GM21423 (cell line): ENCODE measurements at regions not wholly inside any gene's neighbourhood (a gene's known extent, or its start where the extent isn't known, plus 50 kb on each side); places are given as distances from the start of the nearest gene placed in this dataset.

Experiments
- ATAC-seq: cut with Tn5 transposase; IDR thresholded peaks from one replicate; pipeline ENCODE4 v1.9.1; 2021; ENCODE audit warnings: mild to moderate bottlenecking, moderate library complexity; ENCODE audit not compliant: unreplicated experiment

DNA sequence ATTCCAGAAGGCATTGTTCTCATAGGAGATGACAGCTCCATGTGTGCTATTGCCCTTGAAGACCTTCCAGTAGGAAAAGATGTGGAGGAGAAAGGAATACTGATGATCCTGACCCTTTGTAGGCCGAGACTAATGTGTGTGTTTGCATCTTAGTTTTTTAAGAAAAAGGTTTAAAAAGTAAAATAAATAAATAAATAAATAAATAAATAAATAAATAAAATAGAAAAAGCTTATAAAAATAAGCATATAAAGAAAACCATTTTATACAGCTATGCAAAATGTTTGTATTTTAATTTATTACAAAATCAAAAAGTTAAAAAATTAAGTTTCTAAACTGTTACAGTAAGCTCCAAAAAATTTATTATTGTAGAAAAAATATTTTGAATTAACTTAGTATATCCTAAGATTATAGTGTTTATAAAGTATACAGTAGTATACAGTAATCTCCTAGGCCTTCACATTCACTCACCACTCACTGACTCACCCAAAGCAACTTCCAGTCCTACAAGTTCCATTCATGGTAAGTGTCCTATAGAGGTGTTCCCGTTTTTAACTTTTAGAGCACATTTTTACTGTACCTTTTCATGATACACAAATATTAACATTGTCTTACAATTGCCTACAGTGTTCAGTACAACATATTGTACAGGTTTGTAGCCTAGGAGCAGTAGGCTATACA, 435.2 kb upstream of the SEMA3A start:
- no peak for ATAC-seq

- ATAC-seq: no peak
Measured at GRCh38 chr7:84629216-84629615, 434.6 kb upstream of the SEMA3A start.

DNA sequence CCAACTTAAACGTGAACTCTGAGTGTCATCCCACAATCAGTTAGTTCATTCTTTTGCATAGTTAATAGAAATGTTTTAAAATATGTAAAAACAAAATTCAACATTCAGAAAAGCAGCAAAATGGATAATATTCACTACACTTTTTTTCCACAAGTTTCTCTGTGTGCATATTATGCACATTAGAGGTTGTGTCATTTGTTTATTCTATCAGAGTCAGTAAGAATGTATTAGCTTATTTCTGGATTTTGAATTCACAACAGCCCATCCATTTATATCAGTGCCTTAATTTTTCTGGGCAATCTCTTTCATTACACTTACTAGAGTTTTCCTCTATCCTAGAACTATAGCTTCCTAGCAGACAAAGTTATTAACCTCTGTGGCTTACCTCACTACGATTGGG, 432.7 kb upstream of the SEMA3A start:
- no peak for ATAC-seq

- ATAC-seq: no peak
Measured at GRCh38 chr7:84624927-84625326, 430.3 kb upstream of the SEMA3A start.

- ATAC-seq: no peak
Measured at GRCh38 chr7:84624527-84624926, 429.9 kb upstream of the SEMA3A start.

DNA sequence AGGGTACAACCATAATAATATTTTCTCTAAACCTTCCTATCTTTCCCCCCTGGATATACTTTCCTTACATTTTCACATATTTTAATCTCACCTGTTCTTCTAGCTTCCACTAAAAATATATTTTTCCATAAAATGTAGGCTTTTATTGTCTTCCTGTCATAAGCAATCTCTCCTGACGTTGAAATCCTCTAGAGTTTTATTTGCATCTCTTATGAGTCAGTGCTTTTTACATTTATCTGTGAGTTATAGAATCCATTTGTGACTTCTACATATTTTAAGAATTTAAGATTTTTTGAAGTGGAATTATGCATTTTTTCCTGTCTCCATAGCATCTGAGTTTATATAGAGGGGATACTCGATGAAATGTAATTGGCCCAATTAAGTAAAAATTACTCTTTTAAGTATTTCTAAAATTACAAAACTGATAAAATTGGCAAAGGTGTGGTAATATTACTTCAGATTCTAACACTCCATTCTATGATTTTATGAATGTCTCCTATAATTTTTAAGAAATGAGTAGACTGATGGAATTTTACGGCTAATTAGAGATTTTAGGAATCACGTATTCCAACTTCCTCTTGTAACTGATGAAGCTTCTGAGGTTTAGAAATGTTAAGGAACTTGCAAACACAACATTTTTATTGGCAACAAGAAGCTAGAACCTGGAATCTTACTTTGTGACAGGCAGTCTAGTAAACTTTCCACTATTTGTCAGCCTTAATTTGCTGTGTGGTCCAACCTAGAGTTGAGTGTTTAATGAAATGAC, 422.9 kb upstream of the SEMA3A start:
- ATAC-seq: no peak

GRCh38 chr7:84614821-84615501, 420.4 kb upstream of the SEMA3A start:
- ATAC-seq: no peak

- ATAC-seq: no peak
Measured at GRCh38 chr7:84612981-84613681, 418.5 kb upstream of the SEMA3A start.

GRCh38 chr7:84611391-84611790, 416.8 kb upstream of the SEMA3A start:
- no peak for ATAC-seq

- no peak for ATAC-seq
Measured at GRCh38 chr7:84610390-84610789, 415.8 kb upstream of the SEMA3A start.

DNA sequence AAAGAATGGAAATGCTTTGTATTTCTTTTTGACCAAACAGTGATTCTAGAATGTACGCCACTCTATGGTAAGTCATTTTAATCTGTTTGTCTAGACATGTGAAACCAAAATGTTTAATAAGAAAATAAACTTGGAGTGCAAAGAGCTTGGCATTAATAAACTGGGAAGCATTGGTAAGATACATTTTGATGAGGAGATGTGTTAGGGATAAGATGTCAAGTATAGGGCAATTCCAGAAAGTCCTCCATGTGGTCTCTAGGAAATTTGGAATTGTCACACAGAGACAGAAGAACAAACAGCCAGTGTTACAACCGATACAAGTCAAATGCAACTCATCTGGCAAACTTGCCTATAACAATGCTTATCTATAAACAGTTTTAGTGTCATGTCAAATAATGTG, 410.7 kb upstream of the SEMA3A start:
- ATAC-seq: no peak

DNA sequence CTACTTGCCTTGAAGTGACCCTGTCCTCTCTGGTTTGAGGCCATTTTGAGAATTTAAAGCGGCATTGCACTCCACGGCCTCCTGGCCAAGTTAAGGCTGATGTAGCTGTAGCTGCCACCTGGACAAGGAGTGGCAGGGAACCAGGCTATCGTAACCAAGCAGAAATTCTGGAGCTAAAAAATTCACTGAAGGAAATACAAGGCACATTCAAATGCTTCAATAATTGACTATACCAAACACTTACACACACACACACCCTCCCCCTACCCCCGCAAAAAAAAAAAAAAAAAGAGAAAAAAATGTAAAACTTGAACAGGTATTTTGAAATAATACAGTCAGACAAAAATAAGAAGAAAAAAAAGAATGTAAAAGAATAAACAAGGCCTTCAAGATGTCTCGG, 409.0 kb upstream of the SEMA3A start:
- no peak for ATAC-seq

- no peak for ATAC-seq
Measured at GRCh38 chr7:84595026-84595425, 400.4 kb upstream of the SEMA3A start.

DNA sequence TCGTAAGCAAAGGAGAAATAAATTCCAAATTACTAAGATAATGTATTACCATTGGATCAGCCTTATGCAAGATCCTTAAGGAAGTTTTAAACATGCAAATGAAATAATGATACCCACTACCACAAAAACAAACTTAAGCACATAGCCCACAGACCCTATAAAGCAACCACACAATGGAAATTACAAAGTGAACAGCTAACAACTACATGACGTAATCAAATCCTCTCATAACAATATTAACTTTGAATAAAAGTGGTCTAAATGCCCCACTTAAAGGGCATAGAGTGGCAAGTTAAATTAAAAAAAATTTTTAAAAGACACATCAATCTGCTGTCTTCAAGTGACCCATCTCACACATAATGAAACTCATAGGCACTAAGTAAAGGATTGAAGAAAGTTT, 397.3 kb upstream of the SEMA3A start:
- ATAC-seq: no peak

DNA sequence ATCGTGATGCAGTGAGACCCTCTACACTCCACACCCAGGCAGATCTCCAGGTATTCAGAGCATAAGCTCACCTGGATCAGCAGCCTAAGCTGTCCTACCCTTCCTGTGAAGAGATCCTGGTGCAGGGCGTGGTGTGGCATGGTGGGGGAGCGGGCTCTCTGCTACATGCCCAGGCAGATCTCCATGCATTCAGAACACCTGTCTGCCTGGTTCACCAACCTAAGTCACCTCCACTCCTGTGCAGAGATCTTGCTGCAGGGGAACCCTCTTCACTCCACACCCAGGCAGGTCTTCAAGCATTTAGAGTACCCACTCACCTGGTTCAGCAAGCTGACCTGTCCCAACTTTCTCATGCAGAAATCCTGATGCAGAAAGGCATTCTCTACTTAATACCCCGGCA, 394.4 kb upstream of the SEMA3A start:
- no peak for ATAC-seq

DNA sequence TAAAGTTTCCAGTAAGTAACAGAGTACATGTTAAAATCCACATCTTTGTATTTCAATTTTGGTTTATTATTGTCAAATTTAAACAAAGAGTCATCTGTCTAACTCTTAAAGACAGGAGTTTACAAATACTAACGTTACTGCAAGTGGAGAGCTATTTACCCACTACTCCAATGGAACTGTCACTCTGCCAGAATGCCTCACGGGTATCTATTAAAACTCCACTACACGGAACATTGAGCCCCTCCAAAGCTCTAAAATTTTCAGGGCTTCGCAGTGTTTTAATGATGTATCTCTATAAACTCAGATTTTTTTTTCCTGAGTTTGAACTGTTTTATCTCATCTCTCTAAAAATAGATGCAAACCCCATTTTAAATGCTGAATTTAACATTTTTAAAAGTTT, 388.7 kb upstream of the SEMA3A start:
- ATAC-seq: no peak

GRCh38 chr7:84582747-84583146, 388.2 kb upstream of the SEMA3A start:
- no peak for ATAC-seq

- no peak for ATAC-seq
Measured at GRCh38 chr7:84578825-84579224, 384.2 kb upstream of the SEMA3A start.

DNA sequence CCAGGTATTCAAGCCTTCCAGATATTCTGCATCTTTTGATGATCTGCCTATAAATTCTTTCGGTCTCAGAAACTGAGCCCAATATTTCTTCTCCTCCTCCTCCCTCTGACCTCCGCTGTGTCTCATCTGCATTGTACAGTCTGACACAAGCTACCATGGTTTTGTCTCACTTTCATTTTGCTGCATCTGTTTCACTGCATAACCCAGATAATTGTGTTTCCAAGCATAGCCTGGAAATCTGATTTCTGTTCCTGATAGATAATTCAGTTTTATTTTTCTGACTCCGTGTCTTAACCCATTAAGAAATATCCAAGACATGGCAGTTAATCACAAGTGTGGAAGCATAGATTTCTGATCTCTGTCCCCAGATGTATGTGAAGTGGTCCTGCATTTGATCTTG, 374.2 kb upstream of the SEMA3A start:
- ATAC-seq: no peak

- ATAC-seq: no peak
Measured at GRCh38 chr7:84565345-84566074, 370.9 kb upstream of the SEMA3A start.

- ATAC-seq: no peak
Measured at GRCh38 chr7:84553711-84554110, 359.1 kb upstream of the SEMA3A start.
